Endothelial cell of umbilical vein (primary cell): ENCODE measurements at regions not wholly inside any gene's neighbourhood (a gene's known extent, or its start where the extent isn't known, plus 50 kb on each side); places are given as distances from the start of the nearest gene placed in this dataset.
"Not testable (repeated sequence)": the region's sequence is repeated elsewhere in the genome, so short reads cannot be mapped to it uniquely, and the experiment has no call there.

Experiments
- BruUV-seq: library from RNA; stranded (reverse); fragments of 400-500 nt; replicated peaks from 2 replicates; lab custom pipeline; 2021; lab: Mats Ljungman, UMichigan
- CTCF ChIA-PET: fragments of 300-600, 350-600 bp; sonication (Branson Sonifier 250); formaldehyde crosslinking; loops from one replicate; lab custom pipeline; 2021; ENCODE audit warnings: antibody characterized with exemption, inconsistent platforms; lab: Charles Lee
- POLR2A ChIA-PET: fragments of 300-600, 350-600 bp; sonication (Branson Sonifier 250); formaldehyde crosslinking; loops from one replicate; lab custom pipeline; 2021; ENCODE audit warnings: antibody characterized with exemption, inconsistent platforms; lab: Charles Lee
- DNase-seq: peaks from one replicate; pipeline ENCODE4 v3.0.0-alpha.2; 2011; ENCODE audit warnings: low read depth, low spot score
- FAIRE-seq: peaks from 2 replicates; lab custom pipeline; 2011; peaks lifted over from hg19 to GRCh38; lab: Jason Lieb, UNC
- H2AFZ ChIP-seq: 2 replicates; pipeline ENCODE4 v1.6.0; 2012; ENCODE audit warnings: low read depth, low read length, control low read depth, inconsistent platforms
- H3K27ac ChIP-seq: 2 replicates; pipeline ENCODE4 v1.5.1; 2011; ENCODE audit warnings: low read depth, mild to moderate bottlenecking, control low read depth, low read length, moderate library complexity; ENCODE audit not compliant: insufficient read depth
- H3K27me3 ChIP-seq, 2 experiments: 2 replicates each; pipeline versions ENCODE4 v1.6.0 to v1.6.1; 2011; ENCODE audit warnings: low read length in 2 of 2, mixed read lengths in 1 of 2; ENCODE audit not compliant: control insufficient read depth in 2 of 2, insufficient read depth in 2 of 2
- H3K36me3 ChIP-seq, 2 experiments: 2 replicates in 1 of 2; 3 replicates in 1 of 2; pipeline ENCODE4 v1.5.1; 2011; ENCODE audit warnings: low read length in 2 of 2, mild to moderate bottlenecking in 1 of 2, moderate library complexity in 1 of 2; ENCODE audit not compliant: control insufficient read depth in 2 of 2, insufficient read depth in 2 of 2; ENCODE audit errors: extremely low read depth in 1 of 2
- H3K4me1 ChIP-seq: 3 replicates; pipeline ENCODE4 v1.5.1; 2011; ENCODE audit warnings: mild to moderate bottlenecking, low read length; ENCODE audit not compliant: control insufficient read depth, insufficient read depth; ENCODE audit errors: extremely low read depth
- H3K4me2 ChIP-seq: 2 replicates; pipeline ENCODE4 v1.6.1; 2011; ENCODE audit warnings: low read length, control low read depth, mixed read lengths; ENCODE audit not compliant: insufficient read depth
- H3K4me3 ChIP-seq, 3 experiments: fragments of 200-600 bp in 1 of 3; sonication (generic), shearing (Covaris generic) in 1 of 3; replicated peaks in 1 of 3; 2 replicates each; pipeline ENCODE4 v1.5.1; 2011 to 2016; ENCODE audit warnings: control low read depth in 3 of 3, low read length in 3 of 3, mild to moderate bottlenecking in 2 of 3, inconsistent platforms in 1 of 3, low read depth in 1 of 3, moderate library complexity in 1 of 3; ENCODE audit not compliant: insufficient read depth in 1 of 3
- H3K79me2 ChIP-seq: 2 replicates; pipeline ENCODE4 v1.6.0; 2012; ENCODE audit warnings: low read length, inconsistent platforms; ENCODE audit not compliant: control insufficient read depth, insufficient read depth
- H3K9ac ChIP-seq: replicated peaks from 2 replicates; pipeline ENCODE3; 2011; ENCODE audit warnings: low read length, control low read depth; ENCODE audit not compliant: insufficient read depth; ENCODE audit errors: extremely low read depth
- H3K9me1 ChIP-seq: replicated peaks from 3 replicates; pipeline ENCODE4 v1.6.0; 2011; ENCODE audit warnings: mild to moderate bottlenecking, low read length; ENCODE audit not compliant: control insufficient read depth, insufficient read depth; ENCODE audit errors: extremely low read depth
- H3K9me3 ChIP-seq: replicated peaks from 2 replicates; pipeline ENCODE4 v1.5.1; 2012; ENCODE audit warnings: low read length, inconsistent platforms; ENCODE audit not compliant: control insufficient read depth, insufficient read depth
- H4K20me1 ChIP-seq: replicated peaks from 2 replicates; pipeline ENCODE3; 2011; ENCODE audit warnings: mild to moderate bottlenecking, low read length; ENCODE audit not compliant: control insufficient read depth, insufficient read depth; ENCODE audit errors: extremely low read depth
- GATA2 ChIP-seq: IDR thresholded peaks from 2 replicates; pipeline ENCODE4 v1.7.0; 2011; ENCODE audit warnings: low read depth, mild to moderate bottlenecking, moderate library complexity, mixed read lengths, low read length; ENCODE audit not compliant: insufficient read length, insufficient read depth
- dilution Hi-C: fragments of 300-500 bp; cut with MboI; formaldehyde crosslinking; loops from one replicate; pipeline ENCODE4 v1.15.0; 2019; ENCODE audit warnings: low sequenced_read_pairs; ENCODE audit not compliant: extremely low pct_ligation_motif_present
- intact Hi-C: fragments of 100-400 bp; cut with micrococcal nuclease; formaldehyde crosslinking; loops from one replicate; pipeline ENCODE4 v1.10.0; 2022

- FAIRE-seq, result no peak
- H3K9me3 ChIP-seq, result peaks cover 1% of the 10 kb centered on the region
- no peak overlapping the region for H3K4me2 ChIP-seq
- no peak overlapping the region for H3K9ac ChIP-seq
- dilution Hi-C loops (no loop called here), intact Hi-C loops (no loop called here)
- no peaks in the 10 kb centered on the region for H3K36me3 ChIP-seq
- no peak overlapping the region for H3K4me3 ChIP-seq
- H3K27me3 ChIP-seq, result no peaks in the 10 kb centered on the region
- H2AFZ ChIP-seq, result no peak overlapping the region
- no peaks in the 10 kb centered on the region for H3K9me1 ChIP-seq
- no peak for TF ChIP-seq GATA2
- no peaks in the 10 kb centered on the region for H3K79me2 ChIP-seq
- ChIA-PET CTCF (no interaction called here), POLR2A (no interaction called here)
- no TSS peak for BruUV-seq
- DNase-seq, result no peak
- no peak overlapping the region for H3K27ac ChIP-seq
- no peaks in the 10 kb centered on the region for H4K20me1 ChIP-seq
- H3K4me1 ChIP-seq, result no peaks in the 10 kb centered on the region
These were observed 610.8 kb downstream of the NTRK3 start for GRCh38 chr15:87645723-87646122.

- H3K4me1 ChIP-seq, H3K9me1 ChIP-seq, FAIRE-seq, H3K9ac ChIP-seq, H3K4me3 ChIP-seq, DNase-seq, H4K20me1 ChIP-seq, CTCF ChIA-PET, H3K27me3 ChIP-seq, H2AFZ ChIP-seq, intact Hi-C loops, H3K4me2 ChIP-seq, H3K9me3 ChIP-seq, H3K79me2 ChIP-seq, dilution Hi-C loops, POLR2A ChIA-PET, H3K36me3 ChIP-seq, H3K27ac ChIP-seq, BruUV-seq: not testable (repeated sequence)
These were observed 613.5 kb downstream of the NTRK3 start for GRCh38 chr15:87642997-87643396.
